Endothelial cell of umbilical vein (primary cell): ENCODE measurements at regions not wholly inside any gene's neighbourhood (a gene's known extent, or its start where the extent isn't known, plus 50 kb on each side); places are given as distances from the start of the nearest gene placed in this dataset.

Experiments used
- CTCF ChIP-seq, 2 donors: IDR thresholded peaks; 1 replicate in 1 of 2; 2 replicates in 1 of 2; pipeline ENCODE4 v1.5.1; 2011; ENCODE audit warnings: low read length in 2 of 2, mild to moderate bottlenecking in 2 of 2, moderate library complexity in 2 of 2, control low read depth in 1 of 2, inconsistent platforms in 1 of 2, low read depth in 1 of 2; ENCODE audit not compliant: insufficient read depth in 1 of 2; ENCODE audit errors: extremely low read depth in 1 of 2
- EZH2 ChIP-seq: IDR thresholded peaks from 2 replicates; pipeline ENCODE4 v1.6.1; 2012; ENCODE audit warnings: borderline replicate concordance, low read depth, mild to moderate bottlenecking, moderate library complexity, low read length, inconsistent platforms; ENCODE audit not compliant: severe bottlenecking
- MAX ChIP-seq: IDR thresholded peaks from 2 replicates; pipeline ENCODE4 v1.6.1; 2011; ENCODE audit not compliant: insufficient read depth, insufficient read length
- POLR2A ChIP-seq: IDR thresholded peaks from 2 replicates; pipeline ENCODE4 v1.6.1; 2012; ENCODE audit warnings: low read depth, mild to moderate bottlenecking, control low read depth, low read length
- POLR2AphosphoS5 ChIP-seq: IDR thresholded peaks from 2 replicates; pipeline ENCODE4 v1.6.1; 2012; ENCODE audit warnings: low read depth, mild to moderate bottlenecking, control low read depth, low read length, moderate library complexity; ENCODE audit not compliant: insufficient read depth

DNA sequence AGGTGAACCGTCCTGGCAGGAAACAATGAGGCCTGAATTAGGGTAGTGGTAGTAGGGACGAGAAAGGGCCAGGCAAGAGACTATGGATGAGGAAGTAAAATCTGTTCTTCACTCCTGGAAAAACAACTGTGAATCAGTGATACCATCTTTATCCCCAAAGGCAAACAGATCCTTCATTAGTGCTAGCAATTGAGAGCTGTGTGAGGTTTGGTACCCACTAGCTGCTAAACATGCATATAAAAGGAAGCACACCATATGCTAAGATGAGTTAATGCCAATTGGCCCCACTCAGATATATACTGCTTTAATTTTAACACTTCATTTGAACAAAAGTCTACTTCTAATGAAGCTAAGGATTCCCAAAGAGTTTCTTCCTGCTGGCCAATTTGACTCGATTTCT is 244.8 kb upstream of the NR4A3 start:
- TF ChIP-seq CTCF (IDR thresholded peaks at IDR 0.05; ENCODE audit: extremely low read depth in 1 of 2, insufficient read depth in 1 of 2, low read depth in 1 of 2, low read length in 2 of 2): no peak
- no peak for TF ChIP-seq EZH2
- no peak for TF ChIP-seq POLR2AphosphoS5
- TF ChIP-seq POLR2A: no peak
- no peak for TF ChIP-seq MAX
